ENCODE measurements at regions not wholly inside any gene's neighbourhood (a gene's known extent, or its start where the extent isn't known, plus 50 kb on each side); places are given as distances from the start of the nearest gene placed in this dataset.
"Not testable (repeated sequence)": the region's sequence is repeated elsewhere in the genome, so short reads cannot be mapped to it uniquely, and the experiment has no call there.

- DNase-seq (ENCODE audit: low read depth): no peak
These were observed 366.0 kb downstream of the BRD1 start for GRCh38 chr22:49461674-49462073.

GRCh38 chr22:49460592-49461281 is 366.9 kb downstream of the BRD1 start:
- DNase-seq (ENCODE audit: low read depth): no peak

- DNase-seq (ENCODE audit: low read depth): no peak
These were observed 367.6 kb downstream of the BRD1 start for GRCh38 chr22:49460091-49460490.

GRCh38 chr22:49458708-49459099 is 369.0 kb downstream of the BRD1 start:
- DNase-seq (ENCODE audit: low read depth): no peak

GRCh38 chr22:49457946-49458707 is 369.5 kb downstream of the BRD1 start:
- DNase-seq (ENCODE audit: low read depth): no peak

- no peak for DNase-seq (ENCODE audit: low read depth)
These were observed 370.5 kb downstream of the BRD1 start for GRCh38 chr22:49457146-49457545.

- DNase-seq (ENCODE audit: low read depth): no peak
These were observed 372.1 kb downstream of the BRD1 start for GRCh38 chr22:49455595-49455994.

GRCh38 chr22:49454726-49455125 is 372.9 kb downstream of the BRD1 start:
- DNase-seq (ENCODE audit: low read depth): no peak

- no peak for DNase-seq (ENCODE audit: low read depth)
These were observed 373.9 kb downstream of the BRD1 start for GRCh38 chr22:49453771-49454170.

- not testable (repeated sequence) for DNase-seq (ENCODE audit: low read depth)
These were observed 374.7 kb downstream of the BRD1 start for GRCh38 chr22:49453019-49453418.

- DNase-seq (ENCODE audit: low read depth): no peak
These were observed 375.2 kb downstream of the BRD1 start for GRCh38 chr22:49452362-49452946.

- DNase-seq (ENCODE audit: low read depth): no peak
These were observed 376.4 kb downstream of the BRD1 start for GRCh38 chr22:49451070-49451840.

- no peak for DNase-seq (ENCODE audit: low read depth)
These were observed 377.2 kb downstream of the BRD1 start for GRCh38 chr22:49450498-49450897.

- no peak for DNase-seq (ENCODE audit: low read depth)
These were observed 377.7 kb downstream of the BRD1 start for GRCh38 chr22:49449811-49450446.

GRCh38 chr22:49449377-49449776 is 378.3 kb downstream of the BRD1 start:
- DNase-seq (ENCODE audit: low read depth): no peak

GRCh38 chr22:49448526-49448925 is 379.1 kb downstream of the BRD1 start:
- no peak for DNase-seq (ENCODE audit: low read depth)

GRCh38 chr22:49447837-49448236 is 379.8 kb downstream of the BRD1 start:
- DNase-seq (ENCODE audit: low read depth): no peak

- no peak for DNase-seq (ENCODE audit: low read depth)
These were observed 380.6 kb downstream of the BRD1 start for GRCh38 chr22:49446759-49447710.

GRCh38 chr22:49446145-49446758 is 381.4 kb downstream of the BRD1 start:
- DNase-seq (ENCODE audit: low read depth): no peak

GRCh38 chr22:49444781-49445180 is 382.9 kb downstream of the BRD1 start:
- DNase-seq (ENCODE audit: low read depth): no peak
